ENCODE measurements at regions not wholly inside any gene's neighbourhood (a gene's known extent, or its start where the extent isn't known, plus 50 kb on each side); places are given as distances from the start of the nearest gene placed in this dataset.

- POLR2A ChIA-PET = no interaction called here
Observed at GRCh38 chr14:97301931-97302559, 504.9 kb downstream of the VRK1 start.

GRCh38 chr14:97306133-97306759 is 509.1 kb downstream of the VRK1 start:
- 0% methylated on average over 3 of the region's 3 CpGs for WGBS (ENCODE audit: low lambda C conversion rate)
- H3K9ac ChIP-seq = no peak overlapping the region
- ChIA-PET CTCF (interaction anchor here (0.8 kb wide), 1 partner anchor 33 kb away, joined by 3 read pairs; no protein-coding TSS in a partner anchor), POLR2A (no interaction called here)
- no peaks in the 10 kb centered on the region for H3K79me2 ChIP-seq (ENCODE audit: insufficient read depth)
- no peaks in the 10 kb centered on the region for H3K27me3 ChIP-seq (ENCODE audit: insufficient read depth)
- H3K9me3 ChIP-seq = no peaks in the 10 kb centered on the region
- TF ChIP-seq CTCF (IDR thresholded peaks at IDR 0.05) (no peak), ELF1 (IDR thresholded peaks at IDR 0.05) (no peak), FOXJ3 (CRISPR knock-in tag; IDR thresholded peaks at IDR 0.05) (no peak), SMC3 (IDR thresholded peaks at IDR 0.05; ENCODE audit: low read depth, low read length) (no peak), POLR2AphosphoS5 (IDR thresholded peaks at IDR 0.05; ENCODE audit: low read depth, low read length) (no peak), MEF2A (IDR thresholded peaks at IDR 0.05; ENCODE audit: borderline replicate concordance, low read depth) (no peak), YY1 (IDR thresholded peaks at IDR 0.05; ENCODE audit: low read depth) (no peak), RAD21 (IDR thresholded peaks at IDR 0.05; ENCODE audit: low read length) (no peak)
- no peaks in the 10 kb centered on the region for H3K4me1 ChIP-seq (ENCODE audit: control insufficient read depth in 1 of 2, insufficient read depth in 2 of 2, low read depth in 1 of 2, low read length in 1 of 2)
- DNase-seq = no peak
- no peak overlapping the region for H2AFZ ChIP-seq (ENCODE audit: low read depth)
- H4K20me1 ChIP-seq (ENCODE audit: insufficient read depth) = no peaks in the 10 kb centered on the region
- H3K36me3 ChIP-seq (replicated peaks in 1 of 2; ENCODE audit: control insufficient read depth in 1 of 2, insufficient read depth in 2 of 2, low read length in 1 of 2) = no peaks in the 10 kb centered on the region
- H3K4me2 ChIP-seq = no peak overlapping the region
- no peak overlapping the region for H3K4me3 ChIP-seq (ENCODE audit: low read depth in 2 of 2, low read length in 1 of 2)
- no peaks in the 10 kb centered on the region for H3F3A ChIP-seq (replicated peaks; ENCODE audit: insufficient read depth)
- no peaks in the 10 kb centered on the region for H3K9me2 ChIP-seq
- no peak overlapping the region for H3K27ac ChIP-seq (ENCODE audit: low read depth in 2 of 2, low read length in 1 of 2)

More at GRCh38 chr14:97301931-97302559, 504.9 kb downstream of the VRK1 start:
- Histone ChIP-seq H3K9me3 (no peaks in the 10 kb centered on the region), H3K4me1 (ENCODE audit: control insufficient read depth in 1 of 2, insufficient read depth in 2 of 2, low read depth in 1 of 2, low read length in 1 of 2) (no peaks in the 10 kb centered on the region), H4K20me1 (ENCODE audit: insufficient read depth) (no peaks in the 10 kb centered on the region), H3K4me3 (ENCODE audit: low read depth in 2 of 2, low read length in 1 of 2) (no peak overlapping the region), H3K27ac (ENCODE audit: low read depth in 2 of 2, low read length in 1 of 2) (no peak overlapping the region), H3K9me2 (no peaks in the 10 kb centered on the region), H2AFZ (ENCODE audit: low read depth) (no peak overlapping the region), H3K79me2 (ENCODE audit: insufficient read depth) (no peaks in the 10 kb centered on the region), H3K27me3 (ENCODE audit: insufficient read depth) (peaks cover 11% of the 10 kb centered on the region; the same call in 1 of the 2 replicates), H3K36me3 (replicated peaks in 1 of 2; ENCODE audit: control insufficient read depth in 1 of 2, insufficient read depth in 2 of 2, low read length in 1 of 2) (no peaks in the 10 kb centered on the region), H3F3A (replicated peaks; ENCODE audit: insufficient read depth) (no peaks in the 10 kb centered on the region), H3K9ac (no peak overlapping the region), H3K4me2 (no peak overlapping the region)
- no peak for DNase-seq
- WGBS (ENCODE audit: low lambda C conversion rate) = 0% methylated on average over 4 of the region's 4 CpGs
- CTCF ChIA-PET = interaction anchor here (1.2 kb wide), 1 partner anchor 12 kb away, joined by 3 read pairs; no protein-coding TSS in a partner anchor
- TF ChIP-seq PBX3 (IDR thresholded peaks at IDR 0.05) = no peak
- TF ChIP-seq, protein P1, sequence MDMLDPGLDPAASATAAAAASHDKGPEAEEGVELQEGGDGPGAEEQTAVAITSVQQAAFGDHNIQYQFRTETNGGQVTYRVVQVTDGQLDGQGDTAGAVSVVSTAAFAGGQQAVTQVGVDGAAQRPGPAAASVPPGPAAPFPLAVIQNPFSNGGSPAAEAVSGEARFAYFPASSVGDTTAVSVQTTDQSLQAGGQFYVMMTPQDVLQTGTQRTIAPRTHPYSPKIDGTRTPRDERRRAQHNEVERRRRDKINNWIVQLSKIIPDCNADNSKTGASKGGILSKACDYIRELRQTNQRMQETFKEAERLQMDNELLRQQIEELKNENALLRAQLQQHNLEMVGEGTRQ (IDR thresholded peaks at IDR 0.05; ENCODE audit: borderline replicate concordance, low read depth, low read length) = no peak
- no peak for TF ChIP-seq GATA2 (CRISPR knock-in tag; IDR thresholded peaks at IDR 0.05)
- TF ChIP-seq EZH2phosphoT487 (IDR thresholded peaks at IDR 0.05; ENCODE audit: borderline replicate concordance, low read depth) = no peak
- TF ChIP-seq RFX5 (IDR thresholded peaks at IDR 0.05; ENCODE audit: low read length) = no peak
- no peak for TF ChIP-seq FOXM1 (IDR thresholded peaks at IDR 0.05; ENCODE audit: low read depth)
- no peak for TF ChIP-seq YY1 (IDR thresholded peaks at IDR 0.05; ENCODE audit: low read depth)
- TF ChIP-seq RCOR1 (IDR thresholded peaks at IDR 0.05; ENCODE audit: low read length) = no peak
- TF ChIP-seq FOXJ3 (CRISPR knock-in tag; IDR thresholded peaks at IDR 0.05) = no peak

All from SK-N-SH (cell line).